Nephron progenitor cell (in vitro differentiated cells): ENCODE measurements at regions not wholly inside any gene's neighbourhood (a gene's known extent, or its start where the extent isn't known, plus 50 kb on each side); places are given as distances from the start of the nearest gene placed in this dataset.
A peak's percentile ranks its signal among the peaks of the same experiment; 100 is the strongest.
"Not testable (repeated sequence)": the region's sequence is repeated elsewhere in the genome, so short reads cannot be mapped to it uniquely, and the experiment has no call there.

ENCODE experiments used
- DNase-seq: peaks from one replicate; pipeline ENCODE4 v3.0.0; 2021
- H3K27ac Mint-ChIP-seq: 2 replicates; pipeline ENCODE4 v1.8.0; 2021; ENCODE audit warnings: mild to moderate bottlenecking, moderate library complexity, mixed read lengths
- H3K27me3 Mint-ChIP-seq: 2 replicates; pipeline ENCODE4 v1.8.0; 2021; ENCODE audit warnings: mild to moderate bottlenecking, low read depth, mixed read lengths; ENCODE audit not compliant: poor library complexity
- H3K36me3 Mint-ChIP-seq: 2 replicates; pipeline ENCODE4 v1.8.0; 2021; ENCODE audit warnings: low read depth, mixed read lengths
- H3K4me1 Mint-ChIP-seq: 2 replicates; pipeline ENCODE4 v1.8.0; 2021; ENCODE audit warnings: mixed read lengths
- H3K4me3 Mint-ChIP-seq: 2 replicates; pipeline ENCODE4 v1.8.0; 2021; ENCODE audit warnings: mild to moderate bottlenecking, moderate library complexity, mixed read lengths
- H3K9me3 Mint-ChIP-seq: 2 replicates; pipeline ENCODE4 v1.8.0; 2021; ENCODE audit warnings: mild to moderate bottlenecking, moderate library complexity, mixed read lengths
- TF ChIP-seq, protein P1 (sequence below): fragments of 200-600 bp; sonication (generic); IDR thresholded peaks from 2 replicates; pipeline ENCODE4 v1.5.0; 2021; ENCODE audit warnings: antibody characterized with exemption

- Mint-ChIP-seq H3K9me3 (peaks cover 16% of the 10 kb centered on the region), H3K4me3 (no peak overlapping the region), H3K4me1 (no peaks in the 10 kb centered on the region), H3K36me3 (no peaks in the 10 kb centered on the region), H3K27me3 (no peaks in the 10 kb centered on the region), H3K27ac (no peak overlapping the region)
- DNase-seq: no peak
- TF ChIP-seq, protein P1, sequence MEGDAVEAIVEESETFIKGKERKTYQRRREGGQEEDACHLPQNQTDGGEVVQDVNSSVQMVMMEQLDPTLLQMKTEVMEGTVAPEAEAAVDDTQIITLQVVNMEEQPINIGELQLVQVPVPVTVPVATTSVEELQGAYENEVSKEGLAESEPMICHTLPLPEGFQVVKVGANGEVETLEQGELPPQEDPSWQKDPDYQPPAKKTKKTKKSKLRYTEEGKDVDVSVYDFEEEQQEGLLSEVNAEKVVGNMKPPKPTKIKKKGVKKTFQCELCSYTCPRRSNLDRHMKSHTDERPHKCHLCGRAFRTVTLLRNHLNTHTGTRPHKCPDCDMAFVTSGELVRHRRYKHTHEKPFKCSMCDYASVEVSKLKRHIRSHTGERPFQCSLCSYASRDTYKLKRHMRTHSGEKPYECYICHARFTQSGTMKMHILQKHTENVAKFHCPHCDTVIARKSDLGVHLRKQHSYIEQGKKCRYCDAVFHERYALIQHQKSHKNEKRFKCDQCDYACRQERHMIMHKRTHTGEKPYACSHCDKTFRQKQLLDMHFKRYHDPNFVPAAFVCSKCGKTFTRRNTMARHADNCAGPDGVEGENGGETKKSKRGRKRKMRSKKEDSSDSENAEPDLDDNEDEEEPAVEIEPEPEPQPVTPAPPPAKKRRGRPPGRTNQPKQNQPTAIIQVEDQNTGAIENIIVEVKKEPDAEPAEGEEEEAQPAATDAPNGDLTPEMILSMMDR: no peak
Measured at GRCh38 chr6:132114201-132114825, 163.1 kb upstream of the CCN2 start.

DNA sequence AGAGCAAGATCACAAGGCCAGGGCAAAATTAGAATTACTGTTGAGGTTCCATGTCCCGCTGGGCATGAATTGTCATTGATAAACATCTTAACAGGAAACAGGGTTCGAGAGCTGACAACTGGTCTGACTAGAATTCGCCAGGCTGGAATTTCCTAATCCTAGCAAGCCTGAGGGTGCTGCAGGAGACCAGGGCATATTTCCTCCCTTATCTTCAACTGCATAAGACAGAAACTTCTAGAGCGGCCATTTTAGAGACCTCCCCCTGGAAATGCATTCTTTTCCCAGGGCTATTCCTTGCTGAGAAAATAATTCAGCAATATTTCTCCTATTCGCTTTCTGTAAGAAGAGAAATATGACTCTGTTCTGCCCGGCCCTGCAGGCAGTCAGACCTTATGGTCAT is 158.6 kb upstream of the CCN2 start:
- H3K27me3 Mint-ChIP-seq, H3K27ac Mint-ChIP-seq, H3K4me1 Mint-ChIP-seq, H3K36me3 Mint-ChIP-seq, H3K4me3 Mint-ChIP-seq: not testable (repeated sequence)
- DNase-seq: peak; percentile 9
- peaks cover 37% of the 10 kb centered on the region for H3K9me3 Mint-ChIP-seq

DNA sequence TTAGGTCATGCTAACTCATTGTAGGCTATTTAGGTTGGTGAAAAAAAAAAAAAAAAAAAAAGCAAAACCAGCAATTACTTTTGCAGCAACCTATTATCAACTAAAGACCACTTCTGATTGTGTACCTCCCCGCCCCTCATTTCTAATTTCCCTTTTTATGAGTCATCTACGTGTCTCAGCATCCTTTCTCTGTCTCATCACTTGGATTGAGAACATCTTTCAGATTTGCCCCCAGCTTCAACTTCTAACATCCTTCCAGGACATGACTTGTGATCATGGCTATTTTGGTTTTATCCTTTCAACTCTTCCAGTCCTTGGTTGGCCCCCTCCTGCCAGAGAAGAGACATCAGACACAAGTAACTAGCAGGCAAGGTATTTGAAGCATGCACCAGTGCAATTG is 156.7 kb upstream of the CCN2 start:
- DNase-seq: no peak
- Mint-ChIP-seq H3K9me3 (peaks cover 43% of the 10 kb centered on the region), H3K27me3 (peaks cover 8% of the 10 kb centered on the region), H3K27ac (no peak overlapping the region), H3K4me1 (no peaks in the 10 kb centered on the region), H3K36me3 (no peaks in the 10 kb centered on the region), H3K4me3 (no peak overlapping the region)
- TF ChIP-seq, protein P1: no peak

DNA sequence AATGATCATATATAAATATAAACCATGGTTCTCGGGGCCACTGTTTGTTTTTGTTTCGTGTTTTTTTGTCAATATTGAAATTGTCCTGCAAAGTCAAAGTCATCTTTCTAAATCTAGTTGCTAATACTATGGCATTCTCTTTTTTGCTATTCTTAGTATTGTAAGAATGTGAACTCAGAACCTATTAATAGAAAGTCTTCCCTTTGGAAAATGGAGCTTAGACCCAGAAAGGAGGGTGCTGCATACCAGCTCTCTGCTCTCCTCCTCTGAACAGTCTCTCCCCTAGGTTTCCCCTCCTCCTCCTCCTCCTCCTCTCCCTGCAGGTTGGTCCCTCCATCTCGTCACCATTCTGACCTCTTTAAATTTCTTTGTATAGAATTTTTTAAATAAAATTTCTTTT is 150.4 kb upstream of the CCN2 start:
- no peak for DNase-seq
- H3K4me1 Mint-ChIP-seq: no peaks in the 10 kb centered on the region
- H3K27me3 Mint-ChIP-seq: peaks cover 8% of the 10 kb centered on the region
- TF ChIP-seq, protein P1: no peak
- peaks cover 15% of the 10 kb centered on the region for H3K9me3 Mint-ChIP-seq
- no peak overlapping the region for H3K4me3 Mint-ChIP-seq
- H3K27ac Mint-ChIP-seq: no peak overlapping the region
- H3K36me3 Mint-ChIP-seq: no peaks in the 10 kb centered on the region

DNA sequence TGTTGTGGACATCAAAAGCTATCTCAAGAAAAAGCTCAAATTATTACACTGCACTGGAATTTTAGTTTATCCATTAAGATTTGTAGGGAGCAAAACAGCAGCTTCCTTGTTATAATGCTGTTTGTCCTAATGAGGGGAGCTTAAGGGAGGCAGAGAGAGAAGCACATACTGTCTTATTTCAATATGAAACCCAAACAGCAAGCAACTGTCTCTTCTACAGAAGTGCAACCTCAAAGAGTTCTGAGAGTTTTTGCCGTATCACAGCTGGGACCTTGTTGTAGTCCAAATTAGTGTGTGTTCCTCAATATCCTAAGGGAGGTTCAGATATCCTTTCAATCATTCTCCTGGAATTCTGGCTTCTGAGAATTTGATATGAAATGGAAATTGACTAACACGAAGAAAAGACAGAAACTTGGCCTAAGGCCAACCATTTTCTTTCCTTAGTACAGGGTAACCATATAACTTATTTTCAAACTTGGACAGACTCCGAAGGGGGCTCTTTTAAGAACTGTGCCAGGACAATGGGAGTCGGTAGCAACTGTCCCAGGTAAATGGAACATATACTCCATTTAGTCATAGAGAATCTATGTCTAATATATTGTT is 149.3 kb upstream of the CCN2 start:
- Mint-ChIP-seq H3K27ac (no peak overlapping the region), H3K4me3 (no peak overlapping the region), H3K27me3 (peaks cover 8% of the 10 kb centered on the region), H3K4me1 (no peaks in the 10 kb centered on the region), H3K36me3 (no peaks in the 10 kb centered on the region), H3K9me3 (peaks cover 11% of the 10 kb centered on the region)
- DNase-seq: no peak
- TF ChIP-seq, protein P1: no peak

DNA sequence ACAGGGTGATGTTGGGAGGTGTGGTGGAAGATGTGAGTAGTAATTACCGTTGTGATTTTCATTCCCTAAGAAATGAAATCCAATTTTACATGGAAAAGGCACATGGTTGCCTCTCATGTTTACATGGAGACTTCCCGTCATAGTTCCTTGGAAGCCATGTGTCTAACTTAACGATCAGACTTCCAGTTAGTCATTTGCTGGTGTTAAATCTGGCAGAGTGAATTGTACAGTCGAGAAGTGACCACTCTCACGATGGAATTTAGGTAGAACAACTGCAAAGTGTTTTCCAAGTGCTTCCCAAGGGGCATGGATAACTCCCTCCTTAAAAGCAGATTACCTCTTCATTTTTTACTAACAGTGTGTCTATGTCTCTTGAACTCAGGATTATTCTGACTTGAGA is 145.8 kb upstream of the CCN2 start:
- H3K36me3 Mint-ChIP-seq: no peaks in the 10 kb centered on the region
- TF ChIP-seq, protein P1: no peak
- no peak overlapping the region for H3K27ac Mint-ChIP-seq
- H3K27me3 Mint-ChIP-seq: no peaks in the 10 kb centered on the region
- DNase-seq: no peak
- peaks cover 6% of the 10 kb centered on the region for H3K9me3 Mint-ChIP-seq
- H3K4me1 Mint-ChIP-seq: no peaks in the 10 kb centered on the region
- no peak overlapping the region for H3K4me3 Mint-ChIP-seq
